ENCODE measurements at regions not wholly inside any gene's neighbourhood (a gene's known extent, or its start where the extent isn't known, plus 50 kb on each side); places are given as distances from the start of the nearest gene placed in this dataset.

GRCh38 chr1:59136541-59137275 lies 160.2 kb upstream of the FGGY start:
- no peak for DNase-seq (ENCODE audit: low read depth in 3 of 3, low spot score in 2 of 3)

- no peak for DNase-seq (ENCODE audit: low read depth in 3 of 3, low spot score in 2 of 3)
These were observed 159.6 kb upstream of the FGGY start for GRCh38 chr1:59137276-59137615.

- no peak for DNase-seq (ENCODE audit: low read depth in 3 of 3, low spot score in 2 of 3)
These were observed 158.9 kb upstream of the FGGY start for GRCh38 chr1:59137968-59138367.

GRCh38 chr1:59138402-59138801 lies 158.5 kb upstream of the FGGY start:
- DNase-seq (ENCODE audit: low read depth in 3 of 3, low spot score in 2 of 3) = no peak

- DNase-seq (ENCODE audit: low read depth in 3 of 3, low spot score in 2 of 3) = no peak
These were observed 157.5 kb upstream of the FGGY start for GRCh38 chr1:59139396-59139795.

GRCh38 chr1:59141267-59141863 lies 155.5 kb upstream of the FGGY start:
- DNase-seq (ENCODE audit: low read depth in 3 of 3, low spot score in 2 of 3) = no peak

GRCh38 chr1:59142311-59143132 lies 154.4 kb upstream of the FGGY start:
- DNase-seq (ENCODE audit: low read depth in 3 of 3, low spot score in 2 of 3) = no peak

GRCh38 chr1:59143133-59143487 lies 153.8 kb upstream of the FGGY start:
- DNase-seq (ENCODE audit: low read depth in 3 of 3, low spot score in 2 of 3) = no peak

- DNase-seq (ENCODE audit: low read depth in 3 of 3, low spot score in 2 of 3) = no peak
These were observed 153.1 kb upstream of the FGGY start for GRCh38 chr1:59143811-59144210.

GRCh38 chr1:59144959-59145358 lies 151.9 kb upstream of the FGGY start:
- DNase-seq (ENCODE audit: low read depth in 3 of 3, low spot score in 2 of 3) = no peak

- no peak for DNase-seq (ENCODE audit: low read depth in 3 of 3, low spot score in 2 of 3)
These were observed 150.8 kb upstream of the FGGY start for GRCh38 chr1:59146056-59146455.

- no peak for DNase-seq (ENCODE audit: low read depth in 3 of 3, low spot score in 2 of 3)
These were observed 150.1 kb upstream of the FGGY start for GRCh38 chr1:59146651-59147358.

GRCh38 chr1:59149435-59149834 lies 147.5 kb upstream of the FGGY start:
- DNase-seq (ENCODE audit: low read depth in 3 of 3, low spot score in 2 of 3) = no peak

GRCh38 chr1:59150577-59151386 lies 146.1 kb upstream of the FGGY start:
- DNase-seq (ENCODE audit: low read depth in 3 of 3, low spot score in 2 of 3) = no peak

- DNase-seq (ENCODE audit: low read depth in 3 of 3, low spot score in 2 of 3) = no peak
These were observed 145.5 kb upstream of the FGGY start for GRCh38 chr1:59151387-59151761.

- DNase-seq (ENCODE audit: low read depth in 3 of 3, low spot score in 2 of 3) = no peak
These were observed 145.0 kb upstream of the FGGY start for GRCh38 chr1:59151860-59152259.

- DNase-seq (ENCODE audit: low read depth in 3 of 3, low spot score in 2 of 3) = no peak
These were observed 144.4 kb upstream of the FGGY start for GRCh38 chr1:59152511-59152910.

- DNase-seq (ENCODE audit: low read depth in 3 of 3, low spot score in 2 of 3) = no peak
These were observed 142.5 kb upstream of the FGGY start for GRCh38 chr1:59154401-59154800.

- no peak for DNase-seq (ENCODE audit: low read depth in 3 of 3, low spot score in 2 of 3)
These were observed 141.5 kb upstream of the FGGY start for GRCh38 chr1:59155351-59155750.

GRCh38 chr1:59156051-59156450 lies 140.8 kb upstream of the FGGY start:
- no peak for DNase-seq (ENCODE audit: low read depth in 3 of 3, low spot score in 2 of 3)
